ENCODE measurements at regions not wholly inside any gene's neighbourhood (a gene's known extent, or its start where the extent isn't known, plus 50 kb on each side); places are given as distances from the start of the nearest gene placed in this dataset.

DNA sequence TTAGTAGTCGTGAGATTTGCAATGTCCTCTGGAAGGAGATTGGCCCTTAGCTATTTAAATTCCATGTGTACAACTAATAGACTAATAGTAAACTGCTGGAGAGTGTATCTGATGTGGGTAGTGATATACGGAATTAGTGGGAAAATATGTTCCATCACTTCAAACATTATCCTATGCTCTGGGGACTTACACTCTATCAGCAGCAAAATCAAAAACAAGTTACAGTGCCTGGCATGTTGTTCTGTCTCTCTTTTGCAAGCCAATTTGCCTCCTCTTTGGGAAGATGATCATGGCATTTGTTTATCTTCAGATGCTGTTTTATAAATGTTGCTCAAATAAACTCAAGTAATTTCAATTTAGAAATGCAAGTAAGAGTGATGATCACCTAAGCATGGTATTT, 311.9 kb upstream of the ACO1 start:
- ChIA-PET POLR2A (ENCODE audit: partially characterized antibody) (no interaction called here), CTCF (ENCODE audit: partially characterized antibody) (no interaction called here)
- Histone ChIP-seq H3K79me2 (ENCODE audit: control insufficient read depth in 1 of 2, insufficient read depth in 2 of 2, low read length in 2 of 2) (no peaks in the 10 kb centered on the region), H3K18ac (ENCODE audit: extremely low read depth, low read length) (no peak overlapping the region), H3K36me3 (ENCODE audit: control insufficient read depth in 2 of 4, insufficient read depth in 4 of 4, low read length in 3 of 4) (no peaks in the 10 kb centered on the region), H2BK120ac (replicated peaks; ENCODE audit: low read depth, low read length) (no peak overlapping the region), H4K5ac (ENCODE audit: insufficient read length, low read depth, low read length) (no peak overlapping the region), H3K27me3 (replicated peaks in 1 of 4; ENCODE audit: control insufficient read depth in 3 of 4, extremely low read depth in 1 of 4, insufficient read depth in 3 of 4, low read length in 3 of 4) (no peaks in the 10 kb centered on the region), H3K79me1 (ENCODE audit: low read depth, low read length) (no peaks in the 10 kb centered on the region), H3K14ac (ENCODE audit: insufficient read length) (no peak overlapping the region), H3K56ac (replicated peaks; ENCODE audit: insufficient read length, low read depth, low read length) (no peak overlapping the region), H3K4ac (replicated peaks; ENCODE audit: insufficient read length, low read depth, low read length) (no peak overlapping the region), H2AFZ (ENCODE audit: low read length) (no peak overlapping the region), H3K23me2 (ENCODE audit: low read depth, low read length) (no peaks in the 10 kb centered on the region), H2BK12ac (ENCODE audit: low read depth, low read length) (no peak overlapping the region), H4K20me1 (replicated peaks in 1 of 2; ENCODE audit: control insufficient read depth in 1 of 2, insufficient read depth in 2 of 2, low read length in 2 of 2) (no peaks in the 10 kb centered on the region), H2AK5ac (ENCODE audit: low read depth, low read length) (no peak overlapping the region), H4K8ac (ENCODE audit: extremely low read depth, insufficient read depth, low read length) (no peak overlapping the region), H3K27ac (ENCODE audit: low read depth, low read length) (no peak overlapping the region), H3K23ac (ENCODE audit: insufficient read length) (no peak overlapping the region), H2BK5ac (ENCODE audit: low read depth, low read length) (no peak overlapping the region), H3K4me1 (replicated peaks in 1 of 4; ENCODE audit: control insufficient read depth in 3 of 4, insufficient read depth in 4 of 4, low read length in 3 of 4) (no peaks in the 10 kb centered on the region; a peak in 1 of 7 replicates), H4K91ac (replicated peaks; ENCODE audit: insufficient read length, low read length) (no peak overlapping the region), H3K9me3 (ENCODE audit: insufficient read depth in 2 of 2, low read depth in 1 of 2, low read length in 1 of 2) (no peaks in the 10 kb centered on the region), H3K9ac (replicated peaks in 1 of 4; ENCODE audit: extremely low read depth in 1 of 4, low read depth in 3 of 4, low read length in 3 of 4) (no peak overlapping the region), H2BK20ac (ENCODE audit: low read length) (no peak overlapping the region), H3K4me2 (ENCODE audit: insufficient read depth in 1 of 2, low read depth in 2 of 2, low read length in 2 of 2) (no peak overlapping the region), H2BK15ac (ENCODE audit: low read length) (no peak overlapping the region), H3K4me3 (ENCODE audit: extremely low read depth in 1 of 4, insufficient read depth in 2 of 4, low read depth in 3 of 4, low read length in 4 of 4) (no peak overlapping the region)
- 95% methylated on average over 2 of the region's 2 CpGs; no CpG with 5 or more reads in 1 of the 2 experiments for WGBS, 2 experiments (ENCODE audit: extremely low coverage in 1 of 2, insufficient coverage in 1 of 2, insufficient read length in 1 of 2, insufficient replicate concordance in 2 of 2, low coverage in 1 of 2, low lambda C conversion rate in 2 of 2, missing lambda C conversion rate in 1 of 2)
- DNase-seq (ENCODE audit: low read depth in 1 of 2, low spot score in 2 of 2) (no peak), FAIRE-seq (no peak)
- TF ChIP-seq CHD2 (IDR thresholded peaks at IDR 0.05; ENCODE audit: low read length) (no peak), CHD1 (IDR thresholded peaks at IDR 0.05; ENCODE audit: low read depth, low read length) (no peak), EZH2 (IDR thresholded peaks at IDR 0.05; ENCODE audit: low read depth, low read length, severe bottlenecking) (no peak), KDM4A (IDR thresholded peaks at IDR 0.05; ENCODE audit: low read depth, low read length, severe bottlenecking) (no peak), CREB1 (IDR thresholded peaks at IDR 0.05) (no peak), YY1 (IDR thresholded peaks at IDR 0.05; ENCODE audit: low read depth, low read length) (no peak), SP4 (IDR thresholded peaks at IDR 0.05; ENCODE audit: low read length) (no peak), POLR2A (IDR thresholded peaks at IDR 0.05; ENCODE audit: control extremely low read depth in 1 of 2, low read depth in 2 of 2, low read length in 2 of 2) (no peak), NRF1 (IDR thresholded peaks at IDR 0.05; ENCODE audit: low read depth, low read length) (no peak), POU5F1 (IDR thresholded peaks at IDR 0.05; ENCODE audit: low read depth, low read length) (no peak), RBBP5 (IDR thresholded peaks at IDR 0.05; ENCODE audit: borderline replicate concordance, low read depth, low read length) (no peak)
- TF ChIP-seq, protein P1, sequence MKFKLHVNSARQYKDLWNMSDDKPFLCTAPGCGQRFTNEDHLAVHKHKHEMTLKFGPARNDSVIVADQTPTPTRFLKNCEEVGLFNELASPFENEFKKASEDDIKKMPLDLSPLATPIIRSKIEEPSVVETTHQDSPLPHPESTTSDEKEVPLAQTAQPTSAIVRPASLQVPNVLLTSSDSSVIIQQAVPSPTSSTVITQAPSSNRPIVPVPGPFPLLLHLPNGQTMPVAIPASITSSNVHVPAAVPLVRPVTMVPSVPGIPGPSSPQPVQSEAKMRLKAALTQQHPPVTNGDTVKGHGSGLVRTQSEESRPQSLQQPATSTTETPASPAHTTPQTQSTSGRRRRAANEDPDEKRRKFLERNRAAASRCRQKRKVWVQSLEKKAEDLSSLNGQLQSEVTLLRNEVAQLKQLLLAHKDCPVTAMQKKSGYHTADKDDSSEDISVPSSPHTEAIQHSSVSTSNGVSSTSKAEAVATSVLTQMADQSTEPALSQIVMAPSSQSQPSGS (IDR thresholded peaks at IDR 0.05; ENCODE audit: low read length), result no peak
